Brain microvascular endothelial cell (primary cell): ENCODE measurements at regions not wholly inside any gene's neighbourhood (a gene's known extent, or its start where the extent isn't known, plus 50 kb on each side); places are given as distances from the start of the nearest gene placed in this dataset.

Experiments used
- DNase-seq: peaks from one replicate; pipeline ENCODE4 v3.0.0-alpha.2; 2020
- H3K27ac ChIP-seq: fragments of 250-450 bp; sonication (Bioruptor Pico); 2 replicates; pipeline ENCODE4 v1.5.1; 2020; ENCODE audit warnings: mild to moderate bottlenecking, moderate library complexity
- H3K27me3 ChIP-seq: fragments of 250-450 bp; sonication (Bioruptor Pico); replicated peaks from 2 replicates; pipeline ENCODE4 v1.5.1; 2020; ENCODE audit warnings: mild to moderate bottlenecking
- H3K36me3 ChIP-seq: fragments of 250-450 bp; sonication (Bioruptor Pico); replicated peaks from 2 replicates; pipeline ENCODE4 v1.5.1; 2020; ENCODE audit warnings: mild to moderate bottlenecking
- H3K4me3 ChIP-seq: 2 replicates; pipeline ENCODE4 v1.5.1; 2011; ENCODE audit warnings: low read depth, mild to moderate bottlenecking, control low read depth, low read length, moderate library complexity
- CTCF ChIP-seq: IDR thresholded peaks from 2 replicates; pipeline ENCODE4 v1.5.1; 2011; ENCODE audit warnings: low read depth, mild to moderate bottlenecking, moderate library complexity, low read length, control low read depth, inconsistent platforms; ENCODE audit errors: missing control alignments
- in situ Hi-C: cut with HindIII; loops from 2 replicates; pipeline ENCODE4 v1.10.0; 2017; ENCODE audit warnings: low sequenced_read_pairs, low pct_ligation_motif_present

GRCh38 chr12:42666671-42667243 is 77.2 kb upstream of the PRICKLE1 start:
- Histone ChIP-seq H3K27ac (no peak overlapping the region), H3K27me3 (no peaks in the 10 kb centered on the region), H3K4me3 (no peak overlapping the region), H3K36me3 (no peaks in the 10 kb centered on the region)
- in situ Hi-C loops = no loop called here
- TF ChIP-seq CTCF = no peak
- DNase-seq = no peak

DNA sequence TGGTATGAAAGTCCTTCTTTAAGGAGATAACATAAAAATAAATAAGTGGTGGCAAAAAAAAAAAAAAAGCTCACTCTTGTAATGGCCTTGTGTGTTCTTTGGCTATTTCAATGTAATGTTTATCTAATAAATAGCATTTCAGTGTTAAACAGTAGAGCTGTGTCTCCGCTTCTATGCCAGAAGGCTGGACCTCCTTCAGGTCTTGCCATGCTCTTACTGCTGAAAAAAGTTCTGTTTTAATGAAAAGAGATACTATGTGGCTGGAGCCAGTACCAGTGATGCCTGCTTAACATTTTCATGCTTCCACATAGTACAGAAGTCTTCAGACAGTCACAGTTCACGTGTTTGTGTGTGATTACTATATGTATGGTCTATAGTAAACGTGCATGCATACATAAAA is 74.1 kb upstream of the PRICKLE1 start:
- no peak for DNase-seq
- Histone ChIP-seq H3K27ac (no peak overlapping the region), H3K4me3 (no peak overlapping the region), H3K27me3 (no peaks in the 10 kb centered on the region), H3K36me3 (no peaks in the 10 kb centered on the region)
- in situ Hi-C loops = no loop called here
- TF ChIP-seq CTCF = no peak

- no peaks in the 10 kb centered on the region for H3K27me3 ChIP-seq
- DNase-seq = no peak
Observed at GRCh38 chr12:42660968-42661937, 71.7 kb upstream of the PRICKLE1 start.

GRCh38 chr12:42660117-42660516 is 70.6 kb upstream of the PRICKLE1 start:
- no peak for DNase-seq
- TF ChIP-seq CTCF = no peak
- in situ Hi-C loops = no loop called here
- Histone ChIP-seq H3K27me3 (no peaks in the 10 kb centered on the region), H3K4me3 (no peak overlapping the region), H3K27ac (no peak overlapping the region), H3K36me3 (no peaks in the 10 kb centered on the region)

More at GRCh38 chr12:42660968-42661937, 71.7 kb upstream of the PRICKLE1 start:
- H3K4me3 ChIP-seq = no peak overlapping the region
- in situ Hi-C loops = no loop called here
- no peaks in the 10 kb centered on the region for H3K36me3 ChIP-seq
- no peak overlapping the region for H3K27ac ChIP-seq
- no peak for TF ChIP-seq CTCF

DNA sequence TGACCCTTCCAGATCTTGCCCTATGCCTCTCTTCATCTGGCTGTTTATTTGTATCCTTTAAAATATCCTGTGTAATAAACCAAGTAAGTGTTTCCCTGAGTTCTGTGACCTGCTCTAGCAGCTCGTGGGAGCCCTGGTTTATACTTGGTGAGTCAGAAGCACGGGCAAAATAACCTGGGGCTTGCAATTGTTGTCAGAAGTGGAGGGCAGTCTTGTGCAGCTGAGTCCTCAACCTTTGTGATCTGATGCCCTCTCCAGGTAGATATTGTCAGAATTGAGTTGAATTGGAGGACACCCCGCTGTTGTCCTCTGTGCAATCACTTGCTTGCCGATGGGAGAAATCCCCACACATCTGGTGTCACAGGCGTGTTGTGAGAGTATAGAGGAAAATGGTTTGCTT is 62.5 kb upstream of the PRICKLE1 start:
- H3K4me3 ChIP-seq = no peak overlapping the region
- in situ Hi-C loops = no loop called here
- no peak overlapping the region for H3K27ac ChIP-seq
- no peaks in the 10 kb centered on the region for H3K27me3 ChIP-seq
- TF ChIP-seq CTCF = no peak
- DNase-seq = no peak
- H3K36me3 ChIP-seq = no peaks in the 10 kb centered on the region
